ENCODE measurements at regions not wholly inside any gene's neighbourhood (a gene's known extent, or its start where the extent isn't known, plus 50 kb on each side); places are given as distances from the start of the nearest gene placed in this dataset.

- CTCF ChIA-PET, result interaction anchor here (1.0 kb wide), 1 partner anchor 11 kb away, joined by 3 read pairs; no protein-coding TSS in a partner anchor
- H3K14ac ChIP-seq (replicated peaks; ENCODE audit: low read depth, low read length), result no peak overlapping the region
- ATAC-seq (ENCODE audit: low read depth), result no peak
- no peaks in the 10 kb centered on the region for H3K4me1 ChIP-seq (ENCODE audit: control insufficient read depth, insufficient read depth, low read length)
- H3K9me1 ChIP-seq (ENCODE audit: insufficient read depth, low read length), result no peaks in the 10 kb centered on the region
- DNase-seq, result peak; percentile 9
- H2BK5ac ChIP-seq (ENCODE audit: low read depth, low read length, poor library complexity, severe bottlenecking), result no peak overlapping the region
- no peak overlapping the region for H3K27ac ChIP-seq (ENCODE audit: insufficient read depth, low read length)
- no peak overlapping the region for H3K9ac ChIP-seq (ENCODE audit: low read depth, low read length)
- H2BK20ac ChIP-seq (ENCODE audit: low read depth, low read length), result no peak overlapping the region
- in situ Hi-C loops (cut with MboI; ENCODE audit: low sequenced_read_pairs), result no loop called here
- POLR2A ChIA-PET (ENCODE audit: unreplicated experiment), result no interaction called here
- no peak overlapping the region for H4K5ac ChIP-seq (ENCODE audit: low read depth, low read length)
- BruUV-seq (replicated peaks), result no TSS peak
- H3K4me2 ChIP-seq (ENCODE audit: low read depth, low read length), result no peak overlapping the region
- no peak overlapping the region for H2BK15ac ChIP-seq (ENCODE audit: low read depth, low read length)
- WGBS, 2 experiments (ENCODE audit: extremely low coverage in 2 of 2, insufficient read length in 1 of 2), result no CpG with 5 or more reads among the region's 1 CpG
- no peaks in the 10 kb centered on the region for H3K27me3 ChIP-seq (ENCODE audit: control insufficient read depth, insufficient read depth, low read length)
- no peak overlapping the region for H2AFZ ChIP-seq (replicated peaks; ENCODE audit: low read length, poor library complexity)
- no peaks in the 10 kb centered on the region for H3K79me1 ChIP-seq (ENCODE audit: low read depth in 1 of 2, low read length in 2 of 2)
- TF ChIP-seq CTCF (conservative IDR thresholded peaks at IDR 0.05; ENCODE audit: low read depth, low read length), result peak; percentile 41
- TF ChIP-seq RCOR1 (IDR thresholded peaks at IDR 0.05; ENCODE audit: insufficient replicate concordance, low read length), result no peak
- no peak for TF ChIP-seq NFE2L2 (IDR thresholded peaks at IDR 0.05; ENCODE audit: low read depth, low read length)
- TF ChIP-seq CEBPB (IDR thresholded peaks at IDR 0.05; ENCODE audit: low read depth, low read length), result peak; percentile 26; the same call in 1 of the 2 replicates
- TF ChIP-seq BHLHE40 (IDR thresholded peaks at IDR 0.05; ENCODE audit: low read depth, low read length), result no peak
- 0 out of 2 replicates have a peak, but pooled peaks have one; percentile 5 for TF ChIP-seq RAD21 (IDR thresholded peaks at IDR 0.05; ENCODE audit: low read length)
- no peak for TF ChIP-seq MAZ (IDR thresholded peaks at IDR 0.05; ENCODE audit: borderline replicate concordance, low read depth, low read length)
- no peak overlapping the region for H2BK120ac ChIP-seq (ENCODE audit: low read depth, low read length)
- intact Hi-C loops (cut with micrococcal nuclease), result no loop called here
- H4K20me1 ChIP-seq (ENCODE audit: insufficient read depth, low read length), result no peaks in the 10 kb centered on the region
- H3K36me3 ChIP-seq (ENCODE audit: control insufficient read depth, insufficient read depth, low read length), result no peaks in the 10 kb centered on the region
- no peak overlapping the region for H2AK9ac ChIP-seq (replicated peaks; ENCODE audit: low read depth, low read length, poor library complexity)
- H3K4me3 ChIP-seq (ENCODE audit: insufficient read depth, low read depth, low read length), result no peak overlapping the region
- H3K9me3 ChIP-seq (ENCODE audit: control insufficient read depth, insufficient read depth, low read length), result no peaks in the 10 kb centered on the region
- no peak overlapping the region for H2AK5ac ChIP-seq (ENCODE audit: low read depth, low read length)
- dilution Hi-C loops (cut with HindIII; ENCODE audit: low sequenced_read_pairs, unreplicated experiment), result no loop called here
- no peak overlapping the region for H4K91ac ChIP-seq (ENCODE audit: insufficient read depth, low read depth, low read length)
- no peak overlapping the region for H3K18ac ChIP-seq (ENCODE audit: low read depth, low read length)
- H3K4ac ChIP-seq (ENCODE audit: low read depth, low read length), result no peak overlapping the region
- H3K56ac ChIP-seq (ENCODE audit: extremely low read depth, insufficient read depth, low read length), result no peak overlapping the region
- H3K23ac ChIP-seq (ENCODE audit: low read depth, low read length), result no peak overlapping the region
- no peak overlapping the region for H4K8ac ChIP-seq (ENCODE audit: low read depth in 2 of 2, low read length in 2 of 2)
Observed at GRCh38 chr11:81658722-81659121, 1074.9 kb downstream of the FAM181B start.
